Esophagus muscularis mucosa (tissue), 3 donors: ENCODE measurements at regions not wholly inside any gene's neighbourhood (a gene's known extent, or its start where the extent isn't known, plus 50 kb on each side); places are given as distances from the start of the nearest gene placed in this dataset.

Experiments used
- CTCF ChIP-seq, 3 experiments: fragments of 200-600 bp in 2 of 3; fragments of 450-650 bp in 1 of 3; sonication (generic) in 2 of 3; IDR thresholded peaks; one replicate each; pipeline ENCODE4 v1.5.1; 2017 to 2019; ENCODE audit warnings: antibody characterized with exemption in 3 of 3, mild to moderate bottlenecking in 2 of 3, moderate library complexity in 1 of 3
- POLR2A ChIP-seq: fragments of 450-650 bp; IDR thresholded peaks from one replicate; pipeline ENCODE4 v1.6.1; 2017; ENCODE audit warnings: antibody characterized with exemption, moderate library complexity, mild to moderate bottlenecking, low read depth
- POLR2AphosphoS5 ChIP-seq, 2 donors: sonication (generic); formaldehyde crosslinking; IDR thresholded peaks; one replicate each; pipeline ENCODE4 v1.6.1; 2017; ENCODE audit warnings: antibody characterized with exemption in 2 of 2

- TF ChIP-seq CTCF (IDR thresholded peaks at IDR 0.05) (no peak), POLR2AphosphoS5 (IDR thresholded peaks at IDR 0.05) (no peak), POLR2A (no peak)
These were observed 217.9 kb upstream of the VLDLR start for GRCh38 chr9:2403701-2404100.
